HepG2 (cell line): ENCODE measurements at regions not wholly inside any gene's neighbourhood (a gene's known extent, or its start where the extent isn't known, plus 50 kb on each side); places are given as distances from the start of the nearest gene placed in this dataset.

Experiments used
- DDIT3 ChIP-seq: sonication (generic); formaldehyde crosslinking; IDR thresholded peaks from 2 replicates; pipeline ENCODE4 v1.4.0; 2020; ENCODE audit warnings: mild to moderate bottlenecking, missing genetic modification reagents
- HIC2 ChIP-seq: sonication (generic); formaldehyde crosslinking; IDR thresholded peaks from 2 replicates; pipeline ENCODE4 v1.9.0; 2022; ENCODE audit warnings: low read depth, missing genetic modification reagents
- HNRNPUL1 ChIP-seq: fragments of 200-400 bp; formaldehyde crosslinking; IDR thresholded peaks from 2 replicates; pipeline ENCODE4 v1.6.1; 2017; ENCODE audit warnings: low read depth, mild to moderate bottlenecking, low read length, moderate library complexity
- ZFP1 ChIP-seq: IDR thresholded peaks from 2 replicates; pipeline ENCODE4 v1.6.1; 2016
- ZNF660 ChIP-seq: sonication (generic); formaldehyde crosslinking; IDR thresholded peaks from 2 replicates; pipeline ENCODE4 v1.5.1; 2020; ENCODE audit warnings: mild to moderate bottlenecking, low read depth, missing genetic modification reagents, borderline replicate concordance
- TF ChIP-seq, protein P1 (sequence below): sonication (generic); formaldehyde crosslinking; IDR thresholded peaks from 2 replicates; pipeline ENCODE4 v1.8.1; 2023; ENCODE audit warnings: missing genetic modification reagents, mild to moderate bottlenecking, borderline replicate concordance
- TF ChIP-seq, protein P2 (sequence below): sonication (generic); formaldehyde crosslinking; IDR thresholded peaks from 2 replicates; pipeline ENCODE4 v1.5.1; 2020; ENCODE audit warnings: mild to moderate bottlenecking, missing genetic modification reagents

- no peak for TF ChIP-seq HIC2 (CRISPR knock-in tag)
- TF ChIP-seq, protein P1, sequence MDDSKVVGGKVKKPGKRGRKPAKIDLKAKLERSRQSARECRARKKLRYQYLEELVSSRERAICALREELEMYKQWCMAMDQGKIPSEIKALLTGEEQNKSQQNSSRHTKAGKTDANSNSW (CRISPR knock-in tag) = no peak
- TF ChIP-seq ZNF660 (CRISPR knock-in tag) = no peak
- no peak for TF ChIP-seq ZFP1 (CRISPR knock-in tag)
- no peak for TF ChIP-seq DDIT3 (CRISPR knock-in tag)
- TF ChIP-seq, protein P2, sequence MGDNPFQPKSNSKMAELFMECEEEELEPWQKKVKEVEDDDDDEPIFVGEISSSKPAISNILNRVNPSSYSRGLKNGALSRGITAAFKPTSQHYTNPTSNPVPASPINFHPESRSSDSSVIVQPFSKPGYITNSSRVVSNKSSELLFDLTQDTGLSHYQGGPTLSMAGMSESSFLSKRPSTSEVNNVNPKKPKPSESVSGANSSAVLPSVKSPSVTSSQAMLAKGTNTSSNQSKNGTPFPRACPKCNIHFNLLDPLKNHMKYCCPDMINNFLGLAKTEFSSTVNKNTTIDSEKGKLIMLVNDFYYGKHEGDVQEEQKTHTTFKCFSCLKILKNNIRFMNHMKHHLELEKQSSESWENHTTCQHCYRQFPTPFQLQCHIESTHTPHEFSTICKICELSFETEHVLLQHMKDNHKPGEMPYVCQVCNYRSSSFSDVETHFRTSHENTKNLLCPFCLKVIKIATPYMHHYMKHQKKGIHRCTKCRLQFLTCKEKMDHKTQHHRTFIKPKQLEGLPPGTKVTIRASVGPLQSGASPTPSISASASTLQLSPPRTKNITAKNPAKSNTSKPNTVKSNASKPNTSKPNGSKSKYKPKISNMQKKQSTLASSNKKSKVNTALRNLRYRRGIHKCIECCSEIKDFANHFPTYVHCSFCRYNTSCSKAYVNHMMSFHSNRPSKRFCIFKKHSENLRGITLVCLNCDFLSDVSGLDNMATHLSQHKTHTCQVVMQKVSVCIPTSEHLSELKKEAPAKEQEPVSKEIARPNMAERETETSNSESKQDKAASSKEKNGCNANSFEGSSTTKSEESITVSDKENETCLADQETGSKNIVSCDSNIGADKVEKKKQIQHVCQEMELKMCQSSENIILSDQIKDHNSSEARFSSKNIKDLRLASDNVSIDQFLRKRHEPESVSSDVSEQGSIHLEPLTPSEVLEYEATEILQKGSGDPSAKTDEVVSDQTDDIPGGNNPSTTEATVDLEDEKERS = no peak
- no peak for TF ChIP-seq HNRNPUL1
These were observed 50.8 kb upstream of the FLT1 start (continued) for GRCh38 chr13:28545583-28546333.
